ENCODE measurements at regions not wholly inside any gene's neighbourhood (a gene's known extent, or its start where the extent isn't known, plus 50 kb on each side); places are given as distances from the start of the nearest gene placed in this dataset. TPM values are rescaled to one million over a fixed set of nuclear protein-coding genes. Genes with fewer than 3 reads are reported as not detected.

Small RNA genes lying in the stretch of these regions (small RNA-seq; reads per million reads assigned to genes)
- gene AL161713.1 (ENCODE audit: low read depth) (not detected), gene AL163642.1 (ENCODE audit: low read depth) (not detected), gene RF00017 (ENCODE audit: low read depth) (not detected), gene RNU6-976P (ENCODE audit: low read depth) (not detected), gene RNU6ATAC28P (ENCODE audit: low read depth) (not detected), gene RNU7-51P (ENCODE audit: low read depth) (not detected)
